HG02798 (cell line): ENCODE measurements at regions not wholly inside any gene's neighbourhood (a gene's known extent, or its start where the extent isn't known, plus 50 kb on each side); places are given as distances from the start of the nearest gene placed in this dataset.
"Not testable (repeated sequence)": the region's sequence is repeated elsewhere in the genome, so short reads cannot be mapped to it uniquely, and the experiment has no call there.

Experiments used
- ATAC-seq: cut with Tn5 transposase; IDR thresholded peaks from one replicate; pipeline ENCODE4 v1.9.1; 2021; ENCODE audit warnings: mild to moderate bottlenecking; ENCODE audit not compliant: unreplicated experiment, poor library complexity

DNA sequence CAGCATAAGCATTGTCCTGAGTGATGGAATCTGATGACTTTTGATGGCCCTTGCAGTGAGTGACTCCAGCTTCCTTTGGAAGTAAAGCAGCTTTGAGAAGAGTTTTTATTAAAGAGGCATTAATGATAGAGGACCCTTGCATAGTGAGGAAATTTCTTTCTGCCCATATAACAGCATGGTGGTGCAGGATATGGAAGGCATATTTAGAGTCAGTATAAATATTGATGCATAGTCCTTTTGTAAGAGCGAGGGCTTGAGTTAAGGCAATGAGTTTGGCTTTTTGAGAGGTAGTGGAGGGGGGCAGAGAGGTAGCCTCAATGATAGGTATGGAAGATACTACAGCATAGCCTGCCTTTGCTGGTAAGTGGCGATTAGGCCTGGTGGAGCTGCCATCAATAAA is 87.7 kb upstream of the DNAH14 start:
- not testable (repeated sequence) for ATAC-seq

DNA sequence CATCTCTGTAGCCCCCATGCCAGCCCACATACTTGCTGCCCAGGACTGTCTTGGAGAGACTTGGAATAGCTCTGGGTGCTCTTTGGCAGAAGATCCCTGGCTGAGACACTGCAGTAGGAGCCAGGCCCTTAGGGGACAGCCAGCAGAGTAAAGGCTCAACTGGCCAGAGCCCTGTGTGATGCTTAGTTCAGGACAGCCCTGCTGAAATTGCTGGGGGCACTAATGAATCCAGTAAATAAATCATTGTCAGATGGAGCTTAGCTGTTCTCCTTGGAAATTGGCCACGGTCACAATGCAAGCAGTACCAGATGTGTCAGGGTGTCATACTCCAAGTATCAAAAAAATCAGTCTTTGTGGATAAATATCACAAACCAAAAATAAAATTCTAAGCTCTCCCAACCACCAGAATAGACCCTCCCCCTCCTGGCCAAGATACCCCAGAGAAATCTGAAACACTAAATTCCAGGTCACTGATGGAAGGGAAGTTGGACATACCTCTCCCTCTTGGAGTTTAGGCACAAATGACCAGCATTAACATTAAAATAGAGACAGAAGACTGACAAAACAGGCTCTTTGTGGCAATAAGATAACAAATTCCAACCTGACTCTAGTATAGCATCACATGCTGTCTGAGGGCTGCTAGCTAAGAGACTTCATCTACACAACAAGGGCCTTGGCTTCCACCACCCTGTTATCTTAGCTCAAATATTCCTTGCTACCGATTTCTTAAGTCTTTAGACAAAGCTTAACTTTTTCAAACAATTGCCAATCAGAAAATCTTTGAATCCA is 83.2 kb upstream of the DNAH14 start:
- ATAC-seq: no peak

DNA sequence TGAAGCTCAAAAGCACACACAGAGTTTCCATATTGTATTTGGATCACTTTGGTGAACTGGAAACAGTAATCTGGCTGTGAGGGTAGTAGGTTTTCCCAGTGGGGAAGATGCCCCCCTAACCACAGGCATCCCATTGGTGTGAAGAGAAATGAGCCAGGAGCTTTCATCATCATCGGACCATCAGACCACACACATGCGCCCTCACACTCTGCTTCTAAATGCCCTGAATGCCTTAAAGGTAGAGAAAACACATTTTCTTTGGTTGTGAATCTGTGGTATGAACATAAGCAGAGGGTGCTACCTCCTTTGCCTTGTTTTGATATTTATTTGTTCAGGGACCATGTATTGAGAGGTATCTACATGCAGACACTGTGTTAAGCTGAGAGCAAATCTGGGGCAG is 79.0 kb upstream of the DNAH14 start:
- no peak for ATAC-seq

DNA sequence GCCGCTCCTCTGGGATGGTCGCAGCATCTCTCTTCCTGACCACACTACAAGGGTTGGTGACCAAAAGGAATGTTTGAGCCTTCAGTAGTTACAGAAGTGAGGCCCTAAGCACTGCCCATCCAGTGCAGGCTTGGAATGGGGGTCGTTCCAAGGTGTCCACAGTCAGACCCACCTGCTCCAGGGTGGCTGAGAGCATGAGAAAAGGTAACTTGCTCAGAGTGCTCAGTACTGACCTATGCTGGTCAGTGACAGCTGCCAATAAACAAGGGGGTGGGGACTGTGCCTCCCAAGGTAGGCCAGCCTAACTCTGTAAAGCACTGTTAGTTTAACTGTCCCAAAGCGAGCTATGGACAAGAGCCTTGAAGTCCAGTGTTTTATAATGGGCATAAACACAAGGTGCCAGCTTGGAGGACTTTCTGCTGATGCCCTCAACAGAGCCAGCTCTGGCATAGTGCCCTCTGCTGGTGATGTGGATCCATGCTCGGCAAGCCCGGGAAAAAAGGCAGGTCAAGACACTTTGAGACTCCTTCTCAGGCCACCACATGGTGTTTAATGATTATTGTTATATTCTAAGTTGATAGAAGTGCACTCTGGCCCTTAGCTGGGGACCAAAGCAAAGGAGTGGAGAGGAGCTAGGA is 78.1 kb upstream of the DNAH14 start:
- ATAC-seq: peak; percentile 68

DNA sequence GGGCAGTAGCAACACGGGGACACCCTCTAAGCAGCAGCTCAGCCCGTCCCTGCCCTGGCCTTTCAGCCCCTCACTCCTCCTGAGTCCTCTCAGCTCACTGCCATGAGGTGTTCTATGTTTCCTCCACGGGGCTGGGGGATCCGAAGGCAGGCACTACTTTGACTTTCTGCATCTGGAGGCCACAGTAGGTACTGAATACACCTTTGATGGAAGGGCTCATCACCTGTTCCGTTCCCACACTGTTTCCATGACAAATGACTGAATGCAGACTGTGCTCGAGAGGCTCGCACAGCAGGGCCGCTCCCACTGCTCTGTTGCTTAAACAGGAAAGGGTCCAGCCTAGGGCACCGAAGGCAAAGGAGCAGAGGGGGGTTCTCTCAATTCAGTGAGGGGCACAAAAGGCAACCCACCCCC is 77.6 kb upstream of the DNAH14 start:
- ATAC-seq: peak; percentile 19

DNA sequence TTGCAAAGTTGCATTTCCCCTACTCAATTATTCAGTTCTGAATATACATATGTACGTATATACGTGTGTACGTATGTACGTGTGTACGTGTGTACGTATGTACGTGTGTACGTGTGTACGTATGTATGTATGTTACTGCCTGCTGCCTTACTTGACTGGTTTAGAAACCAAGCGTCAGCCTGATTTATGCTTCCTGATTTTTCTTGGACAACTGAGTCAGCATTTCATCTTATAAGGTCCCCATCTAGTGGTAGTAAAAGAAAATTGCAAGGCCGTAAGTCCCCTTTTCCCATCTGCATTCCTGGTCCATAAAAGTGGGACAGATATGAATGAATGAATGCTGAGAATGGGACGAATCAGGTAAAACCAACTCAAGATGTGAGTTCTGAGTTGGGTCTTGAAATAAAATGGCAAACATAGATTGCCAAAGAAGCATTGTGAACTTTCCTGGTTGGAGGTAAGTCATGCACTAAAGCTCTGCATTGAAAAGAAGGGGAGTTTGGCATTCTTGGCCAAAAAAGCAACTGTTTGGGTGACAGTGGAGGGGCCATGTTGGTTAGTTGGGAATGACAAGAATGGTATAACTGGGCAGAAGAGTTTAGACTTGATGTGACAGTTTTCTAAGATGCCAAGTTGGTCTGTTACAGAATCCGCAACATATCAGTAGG is 76.4 kb upstream of the DNAH14 start:
- no peak for ATAC-seq

DNA sequence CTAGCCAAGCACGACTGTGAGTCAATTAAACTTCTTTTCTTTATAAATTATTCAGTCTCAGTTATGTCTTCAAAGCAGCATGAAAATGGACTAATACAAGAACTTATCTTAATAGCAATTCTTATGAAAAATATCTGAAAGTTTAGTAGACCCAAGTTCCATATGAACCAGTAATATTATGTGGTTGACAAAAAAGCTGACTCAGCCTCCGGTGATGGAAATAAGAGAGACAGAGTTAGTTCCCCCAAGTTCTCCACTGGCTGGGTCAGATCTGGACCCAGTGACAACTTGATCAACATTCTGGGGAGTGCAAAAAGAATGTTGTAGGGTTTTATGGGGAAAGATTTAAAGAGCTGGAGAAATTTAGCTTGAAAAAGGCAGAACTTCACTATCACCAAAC is 72.5 kb upstream of the DNAH14 start:
- no peak for ATAC-seq

DNA sequence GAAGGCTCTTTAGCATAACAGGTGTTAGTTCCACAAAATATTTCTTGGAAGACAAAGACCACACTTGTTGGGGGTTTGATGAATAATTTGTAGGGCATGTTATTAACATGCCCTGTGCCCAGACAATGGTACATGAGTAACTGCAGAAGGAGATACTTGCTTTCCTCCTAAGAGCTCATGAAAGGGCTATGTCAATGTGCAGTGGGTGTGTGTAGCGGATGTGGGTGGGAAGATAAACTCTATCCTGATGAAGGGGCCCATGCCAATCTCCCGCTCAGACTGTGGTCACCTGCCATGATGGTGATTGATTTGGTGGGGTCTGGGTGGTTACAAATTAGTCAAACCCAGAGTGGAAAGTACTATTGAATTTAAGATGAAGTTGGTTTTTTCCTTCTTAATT is 69.8 kb upstream of the DNAH14 start:
- ATAC-seq: no peak

DNA sequence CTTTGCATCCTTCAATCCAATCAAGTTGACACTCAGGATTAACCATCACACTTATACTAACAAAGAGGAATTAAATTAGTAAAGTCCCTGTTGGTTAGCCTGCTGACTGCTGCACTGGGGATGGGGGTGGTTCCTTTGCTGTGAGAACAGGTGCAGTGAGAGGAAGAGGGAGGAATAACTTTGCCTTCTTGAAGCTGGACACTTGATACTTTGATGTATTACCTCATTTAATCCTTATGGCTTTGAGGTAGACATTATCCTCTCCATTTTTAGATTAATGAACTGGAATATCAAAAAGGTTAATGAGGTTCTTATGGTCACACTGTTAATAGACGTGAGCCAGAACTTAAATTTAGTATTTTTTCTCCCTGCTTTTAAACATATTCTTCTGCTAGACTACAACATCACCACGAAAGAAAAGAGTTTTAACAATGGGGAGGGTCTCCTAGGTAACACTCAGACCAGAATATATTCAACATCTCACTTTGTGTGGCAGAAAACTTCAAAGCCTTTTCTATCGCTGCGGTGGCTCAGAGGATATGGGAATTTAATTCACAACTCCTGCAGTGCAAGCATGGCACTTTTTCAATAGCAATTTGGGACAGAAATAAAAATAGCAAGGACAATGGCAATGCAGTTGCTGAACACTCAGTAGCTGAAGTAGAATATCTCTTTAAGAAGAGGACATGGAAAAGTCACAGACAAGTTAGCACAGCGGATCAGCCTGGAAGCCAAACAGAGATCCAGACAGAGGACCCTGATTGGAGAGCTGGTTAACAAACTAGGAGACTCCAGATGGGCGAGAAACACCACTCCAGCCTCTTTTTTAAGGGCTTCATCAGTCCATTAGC is 68.8 kb upstream of the DNAH14 start:
- no peak for ATAC-seq

DNA sequence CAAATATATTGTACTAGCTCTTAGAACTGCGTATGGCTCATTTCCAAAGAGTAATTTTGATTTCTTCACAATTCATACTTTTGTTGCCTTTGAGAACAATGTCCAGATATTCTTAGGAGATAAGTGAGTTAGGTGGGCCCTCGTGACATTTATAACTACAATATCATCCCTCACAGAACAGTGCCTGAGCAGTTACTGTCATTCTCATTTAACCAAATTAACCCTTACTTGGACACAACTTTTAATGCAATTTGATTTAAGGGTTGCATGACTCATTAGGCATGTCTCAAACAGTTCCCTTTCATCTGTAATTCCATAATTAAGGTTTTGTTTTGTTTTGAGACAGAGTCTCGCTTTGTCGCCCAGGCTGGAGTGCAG is 68.1 kb upstream of the DNAH14 start:
- no peak for ATAC-seq

DNA sequence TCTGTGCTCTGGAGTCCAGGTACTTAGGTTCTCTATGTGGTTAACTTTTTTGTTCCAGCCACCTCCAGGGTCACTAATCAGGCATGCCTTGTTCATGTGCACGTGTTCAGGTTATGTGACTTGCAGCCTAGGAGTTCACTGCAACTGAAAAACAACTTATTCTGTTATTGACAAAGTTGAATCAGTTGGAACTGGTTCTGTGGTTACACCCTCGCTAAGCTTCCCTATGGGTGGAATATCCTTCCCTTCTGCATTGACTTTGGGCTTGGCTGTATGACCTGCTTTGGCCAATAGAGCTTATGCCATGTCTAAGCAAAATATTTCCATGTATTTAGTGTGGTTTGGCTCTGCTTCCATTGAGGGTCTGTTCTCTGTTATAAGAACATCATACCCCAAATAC is 66.0 kb upstream of the DNAH14 start:
- ATAC-seq: no peak

DNA sequence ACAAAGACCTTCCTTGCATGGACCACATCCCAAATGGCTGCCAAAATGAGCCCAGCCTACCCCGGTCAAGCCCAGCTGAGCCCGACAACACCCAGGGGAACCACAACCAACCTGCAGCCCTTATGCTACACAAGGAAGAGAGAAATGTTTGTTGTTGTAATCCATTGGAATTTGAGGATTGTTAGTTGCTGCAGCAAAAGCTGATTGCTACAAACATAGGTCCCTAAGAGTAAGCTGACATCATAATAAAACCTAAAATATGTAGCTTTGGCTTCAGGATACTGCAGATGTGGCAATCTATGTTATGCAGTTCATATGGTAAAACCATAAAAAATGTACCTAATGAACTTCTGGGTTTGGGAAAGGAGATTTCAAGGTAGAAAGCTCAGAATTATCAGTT is 65.5 kb upstream of the DNAH14 start:
- no peak for ATAC-seq

DNA sequence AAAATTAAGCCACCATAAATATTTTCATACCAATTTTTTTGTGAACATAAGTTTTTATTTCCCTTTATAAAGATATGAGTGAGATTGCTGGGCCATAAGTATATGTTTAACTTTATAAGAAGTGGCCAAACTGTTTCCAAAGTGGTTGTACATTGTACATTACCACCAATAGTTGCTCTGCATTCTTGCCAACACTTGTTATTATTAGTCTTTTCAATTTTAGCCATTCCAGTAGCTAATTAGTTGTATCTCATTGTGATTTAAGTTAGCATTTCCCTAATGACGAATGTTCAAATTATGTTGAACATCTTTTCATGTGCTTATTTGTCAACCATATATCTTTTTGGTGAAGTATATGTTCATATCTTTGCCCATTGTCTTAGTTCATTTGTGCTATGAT is 64.0 kb upstream of the DNAH14 start:
- no peak for ATAC-seq

DNA sequence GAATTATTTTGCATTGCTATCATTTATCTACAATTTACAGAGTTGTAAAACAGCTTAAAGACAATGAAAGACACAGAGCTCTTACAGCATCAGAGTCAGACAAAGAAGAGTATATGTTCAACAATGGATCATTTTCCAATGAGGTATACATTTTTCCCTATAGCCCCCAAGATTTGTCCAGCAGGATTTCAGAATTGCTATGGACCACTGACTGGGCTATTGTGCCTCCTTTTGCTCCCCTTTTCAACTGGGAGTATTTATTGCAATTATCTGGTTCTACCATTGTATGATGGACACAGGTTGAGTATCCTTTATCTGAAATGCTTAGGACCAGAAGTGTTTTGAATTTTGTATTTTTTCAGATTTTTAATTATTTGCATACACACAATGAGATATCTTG is 62.5 kb upstream of the DNAH14 start:
- no peak for ATAC-seq

DNA sequence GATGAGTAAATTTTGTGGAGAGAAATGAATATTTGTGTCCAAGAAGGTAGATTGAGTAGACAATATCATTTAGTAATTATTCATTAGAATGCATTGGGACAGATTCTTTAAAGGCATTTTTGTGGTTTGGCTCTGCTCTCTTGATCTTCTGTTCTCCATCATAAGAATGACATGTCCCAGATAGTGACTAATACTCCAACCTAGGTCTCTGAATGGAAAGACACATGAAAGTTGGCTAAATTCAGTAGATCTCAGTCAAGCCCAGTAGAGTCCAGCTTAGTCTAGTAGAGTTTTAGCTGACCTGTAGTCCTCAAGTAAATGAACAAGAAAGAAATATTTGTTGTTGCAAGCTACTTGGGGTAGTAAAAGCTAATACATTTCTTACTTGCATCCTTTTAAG is 61.8 kb upstream of the DNAH14 start:
- ATAC-seq: no peak

DNA sequence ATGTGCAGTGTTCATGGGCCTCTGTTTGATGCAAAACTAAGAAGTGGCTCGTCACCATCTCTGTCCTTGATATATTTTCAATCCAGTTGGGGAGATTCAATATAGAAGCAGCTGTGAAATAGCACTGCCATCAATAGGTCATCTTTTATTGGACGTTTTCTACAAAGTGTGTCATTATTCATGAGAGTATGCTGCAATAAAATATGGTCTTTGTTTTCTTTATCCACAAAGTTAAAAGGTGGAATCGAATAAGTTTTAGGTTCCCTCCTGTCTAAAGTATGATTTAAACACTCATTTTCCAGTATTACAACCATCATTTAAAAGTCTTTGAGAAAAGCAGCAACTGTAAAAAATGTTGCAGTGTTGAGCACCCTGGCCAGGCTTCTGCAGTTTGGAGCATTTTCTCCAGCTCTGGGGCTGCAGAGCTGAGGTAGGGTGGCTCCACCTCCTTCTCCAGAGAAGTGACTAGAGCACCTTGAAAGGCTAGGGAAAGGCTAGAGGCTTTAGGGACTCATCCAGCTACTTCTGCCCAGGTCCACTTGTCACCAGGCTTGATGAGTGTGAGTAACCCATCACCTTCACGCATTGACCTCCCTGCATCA is 56.5 kb upstream of the DNAH14 start:
- ATAC-seq: no peak

DNA sequence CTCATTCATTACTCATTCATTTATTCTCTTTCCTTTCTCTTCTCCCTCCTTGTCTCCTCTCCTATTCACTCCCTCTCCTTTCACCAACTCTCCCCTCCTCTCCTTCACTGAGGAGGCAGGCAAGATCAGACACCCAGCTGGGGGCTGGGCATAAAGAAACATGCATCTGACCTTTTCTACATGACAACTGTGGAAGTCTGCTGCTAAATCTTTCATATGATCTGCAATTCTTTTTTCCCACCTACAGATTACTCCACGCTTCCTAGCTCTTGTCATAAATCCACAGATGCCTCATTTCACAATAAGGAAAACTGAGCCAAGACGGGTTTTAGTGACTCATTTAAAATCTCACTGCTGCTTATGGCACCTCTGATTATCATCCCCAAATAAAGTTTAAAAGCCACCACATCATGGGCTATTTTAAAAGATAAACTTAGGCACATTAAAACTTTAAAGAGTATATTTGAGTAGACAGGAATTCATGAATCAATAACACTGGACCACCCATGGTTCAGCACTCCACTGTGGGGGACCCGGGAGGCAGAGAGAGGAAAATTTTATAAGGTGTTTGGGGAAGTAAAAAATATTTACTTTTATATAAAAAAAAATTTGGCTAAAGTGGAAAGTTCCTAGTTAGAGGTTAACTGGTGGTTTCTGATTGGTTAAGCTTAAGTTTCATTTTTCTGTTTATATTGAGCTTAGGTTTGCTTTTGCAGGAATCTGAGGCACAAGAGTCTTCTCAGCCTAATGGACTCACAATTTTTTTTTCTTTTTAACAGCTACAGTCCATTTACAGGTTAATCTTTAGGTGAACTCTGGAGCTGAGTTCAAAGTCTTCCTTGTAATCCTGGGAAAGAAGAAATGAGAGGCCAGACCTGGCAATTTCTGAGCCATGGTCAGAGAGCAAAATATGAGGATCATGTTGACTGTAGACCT is 55.8 kb upstream of the DNAH14 start:
- no peak for ATAC-seq

DNA sequence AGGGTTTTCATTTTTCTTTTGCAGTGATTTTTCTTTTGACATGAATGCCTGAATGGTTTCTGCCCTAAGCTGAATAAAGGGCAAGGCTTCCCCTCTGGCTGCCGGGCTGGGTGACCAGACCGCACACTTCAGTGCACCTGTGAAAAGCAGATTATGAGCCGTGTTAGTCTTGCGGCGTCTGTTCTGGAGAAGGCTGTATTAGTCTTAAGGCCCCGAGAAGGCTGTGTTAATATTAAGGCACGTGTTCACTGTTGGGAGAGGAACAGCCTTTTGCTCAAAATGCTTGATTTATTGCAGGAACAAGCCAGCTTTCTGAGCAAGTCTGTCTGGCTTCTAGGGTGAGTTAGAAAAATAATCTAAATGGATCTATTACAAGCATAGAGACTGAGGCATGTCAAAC is 54.7 kb upstream of the DNAH14 start:
- ATAC-seq: no peak

DNA sequence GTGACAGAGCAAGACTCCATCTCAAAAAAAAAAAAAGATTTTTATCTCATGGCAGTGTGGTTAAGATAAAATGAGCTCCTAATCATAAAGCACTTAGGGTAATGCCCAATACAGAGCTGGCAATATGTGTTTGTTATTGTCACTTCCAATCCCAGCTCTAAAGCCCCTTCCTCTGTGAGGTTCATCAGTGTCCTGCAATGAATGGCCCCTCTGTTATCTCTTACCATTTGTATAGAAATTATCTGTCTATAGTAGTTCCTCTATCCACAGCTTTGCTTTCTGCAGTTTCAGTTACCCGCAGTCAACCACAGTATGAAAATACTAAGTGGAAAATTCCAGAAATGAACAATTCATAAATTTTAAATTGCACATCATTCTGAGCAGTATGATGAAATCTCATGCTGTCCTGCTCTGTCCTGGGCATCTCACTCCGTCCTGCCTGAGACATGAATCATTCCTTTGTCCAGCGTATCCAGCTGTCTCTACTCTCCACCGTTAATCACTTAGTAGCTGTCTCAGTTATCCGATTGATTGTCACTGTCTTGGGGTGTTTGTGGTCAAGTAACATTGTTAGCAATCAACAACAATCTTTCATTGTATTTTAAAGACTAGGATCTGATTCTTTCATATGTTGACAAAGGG is 50.2 kb upstream of the DNAH14 start:
- no peak for ATAC-seq
